ENCODE measurements at regions not wholly inside any gene's neighbourhood (a gene's known extent, or its start where the extent isn't known, plus 50 kb on each side); places are given as distances from the start of the nearest gene placed in this dataset.

DNA sequence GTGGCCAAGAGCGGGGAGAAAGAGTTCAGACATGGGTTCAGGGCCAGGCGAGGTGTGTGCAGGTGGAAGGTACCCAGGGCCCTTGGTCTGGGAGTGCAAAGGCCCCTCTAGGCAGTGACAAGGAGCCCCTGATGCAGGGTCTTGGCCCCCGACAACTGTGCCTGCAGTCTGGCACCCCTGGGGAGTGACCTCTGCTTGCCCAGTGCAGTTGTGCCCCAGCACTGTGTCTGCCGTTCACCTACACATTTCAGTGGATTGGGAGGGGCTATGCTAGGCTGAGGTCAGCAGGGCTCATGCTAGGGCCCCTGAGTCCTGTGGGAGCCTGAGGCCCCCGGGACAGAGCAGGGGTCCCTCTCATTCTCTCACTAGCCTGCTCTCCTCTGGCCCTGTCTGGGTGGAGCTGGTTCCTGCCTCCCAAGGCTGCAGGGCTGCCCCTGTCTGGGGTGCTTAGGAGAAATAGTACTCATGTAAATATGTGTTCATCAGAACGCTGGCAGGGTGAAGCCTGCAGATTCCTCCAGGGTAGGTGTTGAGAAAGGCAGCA, 550.4 kb downstream of the TCERG1L start:
- Mint-ChIP-seq H3K27ac (no peak overlapping the region), H3K36me3 (ENCODE audit: low read depth) (no peaks in the 10 kb centered on the region)

DNA sequence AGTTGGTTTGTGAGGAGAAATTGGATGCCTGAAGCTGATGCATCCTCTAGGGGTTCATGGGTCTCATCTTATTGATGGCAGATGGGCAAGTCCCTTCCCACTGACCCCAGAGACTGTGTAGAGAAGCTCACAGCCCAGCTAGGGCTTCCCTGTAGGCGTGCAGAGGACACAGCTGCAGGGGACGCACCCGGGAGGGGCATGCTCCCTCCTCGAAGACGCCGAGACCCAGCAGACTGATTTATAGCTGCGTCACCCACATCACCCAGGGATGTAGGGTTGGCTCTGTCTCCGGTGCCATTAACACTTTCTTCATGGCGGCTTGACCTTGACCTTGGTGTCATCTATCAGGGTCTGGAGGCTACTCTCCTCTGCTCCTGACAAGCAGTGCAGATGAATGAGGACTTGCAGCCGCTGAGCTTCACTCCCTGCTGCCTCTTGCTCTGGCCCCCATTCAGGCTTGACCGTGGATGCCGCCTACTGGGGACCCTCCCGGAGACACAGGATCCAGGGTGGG, 549.7 kb downstream of the TCERG1L start:
- Mint-ChIP-seq H3K9me3 (no peaks in the 10 kb centered on the region), H3K4me1 (ENCODE audit: low read depth) (no peaks in the 10 kb centered on the region), H3K4me3 (no peak overlapping the region), H3K27ac (no peak overlapping the region), H3K36me3 (ENCODE audit: low read depth) (no peaks in the 10 kb centered on the region), H3K27me3 (ENCODE audit: low read depth) (no peaks in the 10 kb centered on the region)
- DNase-seq: no peak
- CTCF ChIA-PET: no interaction called here
- intact Hi-C loops (cut with micrococcal nuclease): no loop called here

More for the DNA sequence above, 550.4 kb downstream of the TCERG1L start:
- DNase-seq: no peak
- Mint-ChIP-seq H3K27me3 (ENCODE audit: low read depth) (no peaks in the 10 kb centered on the region), H3K4me1 (ENCODE audit: low read depth) (no peaks in the 10 kb centered on the region), H3K4me3 (no peak overlapping the region), H3K9me3 (no peaks in the 10 kb centered on the region)
- CTCF ChIA-PET: no interaction called here
- intact Hi-C loops (cut with micrococcal nuclease): no loop called here

DNA sequence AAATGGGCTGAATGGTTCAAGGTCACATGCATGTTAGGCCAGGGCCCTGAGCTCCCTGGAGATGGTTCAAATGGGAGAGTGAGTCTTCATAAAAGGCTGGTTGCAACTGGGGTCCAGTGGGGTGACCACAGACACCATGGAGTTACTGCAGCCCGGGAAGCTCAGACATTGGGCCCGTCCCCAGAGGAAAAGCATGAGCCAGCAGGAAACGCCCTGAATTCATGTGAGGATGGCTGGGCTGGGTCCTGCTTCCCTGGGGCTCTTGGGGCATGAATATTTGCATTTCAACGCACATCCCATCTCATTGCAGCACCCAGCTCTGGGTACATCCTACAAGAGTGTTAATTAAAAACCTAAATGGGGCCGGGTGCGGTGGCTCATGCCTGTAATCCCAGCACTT, 549.0 kb downstream of the TCERG1L start:
- CTCF ChIA-PET: no interaction called here
- intact Hi-C loops (cut with micrococcal nuclease): no loop called here
- no peaks in the 10 kb centered on the region for H3K36me3 Mint-ChIP-seq (ENCODE audit: low read depth)
- H3K27ac Mint-ChIP-seq: no peak overlapping the region
- no peaks in the 10 kb centered on the region for H3K9me3 Mint-ChIP-seq
- no peaks in the 10 kb centered on the region for H3K27me3 Mint-ChIP-seq (ENCODE audit: low read depth)
- no peak for DNase-seq
- H3K4me3 Mint-ChIP-seq: no peak overlapping the region
- H3K4me1 Mint-ChIP-seq (ENCODE audit: low read depth): no peaks in the 10 kb centered on the region

DNA sequence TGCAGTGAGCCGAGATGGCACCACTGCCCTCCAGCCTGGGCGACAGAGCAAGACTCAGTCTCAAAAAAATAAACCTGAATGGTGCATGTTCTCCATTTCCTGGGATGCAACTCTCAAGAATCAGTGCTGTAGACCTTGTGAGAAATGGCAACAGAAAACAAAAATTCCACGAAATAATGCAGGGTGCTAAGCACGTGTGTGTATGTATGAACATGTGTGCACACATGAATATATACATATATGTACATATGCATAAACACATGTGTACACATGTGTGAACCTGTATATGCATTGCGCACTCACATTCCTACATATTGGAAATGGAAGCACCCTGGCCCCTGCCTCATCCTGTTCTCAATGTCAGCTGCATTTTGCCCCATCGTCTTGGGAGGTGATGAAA, 548.5 kb downstream of the TCERG1L start:
- no peak overlapping the region for H3K27ac Mint-ChIP-seq
- no peak overlapping the region for H3K4me3 Mint-ChIP-seq
- CTCF ChIA-PET: no interaction called here
- H3K27me3 Mint-ChIP-seq (ENCODE audit: low read depth): no peaks in the 10 kb centered on the region
- no peaks in the 10 kb centered on the region for H3K4me1 Mint-ChIP-seq (ENCODE audit: low read depth)
- H3K36me3 Mint-ChIP-seq (ENCODE audit: low read depth): no peaks in the 10 kb centered on the region
- H3K9me3 Mint-ChIP-seq: peaks cover 3% of the 10 kb centered on the region
- intact Hi-C loops (cut with micrococcal nuclease): no loop called here
- no peak for DNase-seq

DNA sequence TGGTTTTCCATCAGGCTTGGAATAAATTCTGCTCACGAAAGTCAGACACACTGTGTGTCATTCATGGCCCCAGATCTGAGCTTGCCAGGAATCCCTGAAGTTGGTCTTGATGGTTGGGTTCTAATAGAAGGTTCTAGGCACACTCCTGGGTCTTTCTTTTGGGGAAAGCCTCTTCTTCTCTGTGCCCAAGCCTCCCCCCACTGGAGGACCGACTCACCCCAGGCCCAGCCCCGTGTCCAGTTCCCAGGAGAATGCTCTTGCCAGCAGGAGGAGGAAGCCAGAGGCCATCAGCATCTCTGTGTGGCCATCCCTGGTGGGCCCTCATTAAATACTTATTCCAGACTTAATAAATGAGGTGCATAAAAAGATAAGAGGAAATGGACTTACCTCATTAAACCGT, 548.0 kb downstream of the TCERG1L start:
- no peak for DNase-seq
- H3K9me3 Mint-ChIP-seq: peaks cover 7% of the 10 kb centered on the region
- H3K27me3 Mint-ChIP-seq (ENCODE audit: low read depth): no peaks in the 10 kb centered on the region
- no peaks in the 10 kb centered on the region for H3K36me3 Mint-ChIP-seq (ENCODE audit: low read depth)
- intact Hi-C loops (cut with micrococcal nuclease): no loop called here
- no peak overlapping the region for H3K4me3 Mint-ChIP-seq
- no peaks in the 10 kb centered on the region for H3K4me1 Mint-ChIP-seq (ENCODE audit: low read depth)
- CTCF ChIA-PET: no interaction called here
- no peak overlapping the region for H3K27ac Mint-ChIP-seq

DNA sequence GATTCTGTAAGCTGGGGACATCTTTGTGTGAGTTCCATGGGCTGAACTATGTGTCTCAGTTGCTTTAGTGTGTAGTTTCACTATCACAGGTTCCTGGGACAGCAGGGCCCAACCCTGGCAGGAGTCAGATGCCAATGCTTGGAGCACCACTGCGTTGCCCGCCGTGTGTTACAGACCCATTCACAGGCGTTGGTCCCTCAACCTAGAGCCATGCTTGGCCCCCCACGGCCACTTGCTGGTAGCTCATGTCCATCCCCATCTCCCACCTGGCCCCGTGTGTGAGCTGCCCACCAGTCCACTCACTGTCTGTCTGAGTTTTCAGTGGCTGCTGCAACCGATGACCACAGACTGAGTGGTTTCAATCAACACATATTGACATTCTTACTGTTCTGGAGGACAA, 546.9 kb downstream of the TCERG1L start:
- Mint-ChIP-seq H3K27ac (no peak overlapping the region), H3K36me3 (ENCODE audit: low read depth) (no peaks in the 10 kb centered on the region), H3K4me3 (no peak overlapping the region), H3K9me3 (peaks cover 7% of the 10 kb centered on the region), H3K4me1 (ENCODE audit: low read depth) (no peaks in the 10 kb centered on the region), H3K27me3 (ENCODE audit: low read depth) (no peaks in the 10 kb centered on the region)
- CTCF ChIA-PET: interaction anchor here (1.2 kb wide), 1 partner anchor 18 kb away, joined by 3 read pairs; no protein-coding TSS in a partner anchor
- no peak for DNase-seq
- intact Hi-C loops (cut with micrococcal nuclease): no loop called here

DNA sequence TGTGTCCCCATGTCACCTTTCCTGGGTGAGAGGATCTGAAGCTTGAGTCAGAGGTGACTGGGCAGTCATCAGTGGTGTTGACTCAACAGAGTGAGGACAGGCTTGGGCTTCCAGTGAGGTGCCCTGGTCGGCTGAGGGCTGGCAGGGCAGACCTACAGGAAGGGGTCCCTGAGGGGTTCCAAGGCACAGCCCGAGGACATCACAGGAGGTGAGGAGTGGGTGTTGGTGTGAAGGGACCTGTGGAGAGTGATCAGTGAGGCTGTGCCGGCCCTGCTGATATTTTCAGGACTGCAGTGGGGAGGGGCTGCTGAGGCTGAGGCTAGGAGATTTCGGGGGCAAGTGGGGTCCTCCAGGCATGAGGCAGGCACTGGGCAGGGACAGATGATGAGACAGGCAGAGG, 545.5 kb downstream of the TCERG1L start:
- Mint-ChIP-seq H3K27me3 (ENCODE audit: low read depth) (no peaks in the 10 kb centered on the region), H3K4me3 (no peak overlapping the region), H3K4me1 (ENCODE audit: low read depth) (no peaks in the 10 kb centered on the region), H3K9me3 (peaks cover 7% of the 10 kb centered on the region), H3K27ac (no peak overlapping the region), H3K36me3 (ENCODE audit: low read depth) (no peaks in the 10 kb centered on the region)
- CTCF ChIA-PET: interaction anchor here (1.2 kb wide), 1 partner anchor 19 kb away, joined by 3 read pairs; no protein-coding TSS in a partner anchor
- no peak for DNase-seq
- intact Hi-C loops (cut with micrococcal nuclease): no loop called here

DNA sequence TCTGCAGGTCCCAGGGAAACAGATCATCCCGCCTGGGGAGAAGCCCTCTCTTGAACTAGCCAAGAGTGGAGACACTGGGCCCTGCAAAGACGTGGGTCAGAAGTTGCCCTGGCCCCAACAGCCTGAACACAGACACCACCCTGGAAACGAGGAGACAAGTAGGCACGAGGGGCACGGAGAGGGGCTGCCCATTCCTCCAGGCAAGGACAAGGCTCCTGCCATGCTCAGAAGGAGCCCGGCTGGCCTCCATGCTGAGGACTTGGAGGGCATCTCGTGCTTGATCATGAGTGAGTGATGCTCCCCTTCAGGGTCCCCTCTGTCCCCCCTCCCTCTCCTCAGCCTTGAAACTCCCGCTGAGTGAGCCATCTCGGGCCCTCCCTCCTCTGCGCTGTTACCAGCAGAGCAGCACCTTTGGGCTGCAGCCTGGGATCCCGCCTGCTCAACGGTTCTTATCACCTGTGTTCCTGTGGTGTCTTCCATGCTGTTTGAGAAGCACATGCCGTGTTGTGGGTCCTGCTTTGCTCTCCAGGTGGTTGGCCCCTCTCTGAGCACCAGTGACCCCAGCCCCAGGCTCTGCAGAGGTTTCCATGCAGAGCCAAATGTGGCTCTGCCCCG, 544.3 kb downstream of the TCERG1L start:
- no peaks in the 10 kb centered on the region for H3K4me1 Mint-ChIP-seq (ENCODE audit: low read depth)
- H3K4me3 Mint-ChIP-seq: no peak overlapping the region
- DNase-seq: no peak
- H3K9me3 Mint-ChIP-seq: peaks cover 7% of the 10 kb centered on the region
- CTCF ChIA-PET: no interaction called here
- no peak overlapping the region for H3K27ac Mint-ChIP-seq
- no peaks in the 10 kb centered on the region for H3K36me3 Mint-ChIP-seq (ENCODE audit: low read depth)
- H3K27me3 Mint-ChIP-seq (ENCODE audit: low read depth): no peaks in the 10 kb centered on the region
- intact Hi-C loops (cut with micrococcal nuclease): no loop called here

DNA sequence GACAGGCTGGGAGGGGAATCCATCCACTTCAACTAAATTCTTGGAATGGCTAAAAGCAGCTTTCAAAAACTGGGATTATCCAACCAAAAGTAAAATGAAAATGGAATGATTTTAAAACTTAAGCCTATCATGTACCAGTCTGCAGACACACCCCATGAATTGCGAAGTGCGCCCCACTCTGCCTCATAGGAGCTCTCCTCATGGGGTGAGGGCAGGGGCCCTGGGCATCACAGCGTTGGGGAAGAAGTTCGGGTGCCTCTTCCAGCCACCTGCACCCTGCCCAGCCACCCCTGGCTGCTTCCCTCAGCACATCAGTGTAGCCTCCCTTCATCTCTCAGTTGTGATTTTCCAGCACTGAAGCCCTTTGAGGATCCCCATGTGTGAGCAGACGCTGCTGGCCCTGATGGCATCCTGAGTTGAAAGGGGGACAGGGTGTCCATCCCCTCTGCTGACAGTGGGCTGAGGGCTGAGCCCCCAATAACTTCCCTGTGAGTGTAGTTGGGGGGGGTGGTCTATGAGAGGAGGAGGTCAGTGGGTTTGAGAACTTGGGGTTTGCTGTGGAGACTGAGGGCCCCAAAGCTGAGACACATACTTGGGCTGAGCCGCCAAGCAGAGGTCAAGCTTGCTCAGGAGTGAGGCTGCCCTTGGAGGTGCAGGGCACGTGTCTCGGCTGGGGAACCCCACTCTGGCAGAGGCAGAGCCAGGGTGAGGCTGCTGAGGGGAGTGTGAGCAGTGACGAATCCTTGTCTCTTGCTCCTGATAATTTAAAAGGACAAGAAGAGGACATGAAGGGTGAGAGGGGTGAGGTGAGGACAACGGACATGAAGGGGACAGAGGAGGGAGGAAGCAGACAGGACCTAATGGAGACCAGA, 542.1 kb downstream of the TCERG1L start:
- H3K4me1 Mint-ChIP-seq (ENCODE audit: low read depth): no peaks in the 10 kb centered on the region

DNA sequence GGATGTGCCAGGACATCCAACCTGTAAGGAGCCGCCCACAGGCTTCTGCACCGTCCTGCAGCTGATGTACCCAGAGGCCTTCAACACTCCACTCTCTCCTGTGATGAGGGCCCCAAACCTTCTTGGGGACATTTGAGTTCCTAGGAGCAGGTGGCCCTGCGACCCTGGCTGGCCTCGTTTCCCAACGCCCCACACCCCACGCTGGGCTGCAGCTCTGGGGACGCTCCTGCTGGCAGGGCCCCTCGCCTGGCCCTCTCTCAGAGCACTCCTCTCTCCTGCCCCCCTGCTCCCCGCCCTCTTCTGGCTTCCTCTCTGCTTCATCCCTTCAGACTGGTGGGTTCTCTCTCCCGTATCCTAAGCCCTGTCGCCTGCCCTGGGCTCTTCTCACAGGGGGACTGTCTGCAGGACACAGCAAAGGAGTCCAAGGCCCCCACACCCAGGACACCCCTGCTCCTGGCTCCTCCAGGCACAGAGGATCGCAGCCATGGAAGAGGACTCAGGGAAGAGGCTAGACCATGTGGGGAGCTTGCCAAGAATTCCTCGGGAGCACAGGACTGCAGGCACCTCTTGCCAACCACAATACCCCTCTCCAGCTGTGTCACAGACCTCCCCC, 541.4 kb downstream of the TCERG1L start:
- H3K36me3 Mint-ChIP-seq (ENCODE audit: low read depth): no peaks in the 10 kb centered on the region
- H3K27ac Mint-ChIP-seq: no peak overlapping the region
- no peak overlapping the region for H3K4me3 Mint-ChIP-seq
- no peaks in the 10 kb centered on the region for H3K4me1 Mint-ChIP-seq (ENCODE audit: low read depth)
- H3K27me3 Mint-ChIP-seq (ENCODE audit: low read depth): peaks cover 3% of the 10 kb centered on the region
- no peak for DNase-seq
- CTCF ChIA-PET: no interaction called here
- intact Hi-C loops (cut with micrococcal nuclease): no loop called here
- H3K9me3 Mint-ChIP-seq: peaks cover 7% of the 10 kb centered on the region

More for the DNA sequence above, 542.1 kb downstream of the TCERG1L start:
- intact Hi-C loops (cut with micrococcal nuclease): no loop called here
- Mint-ChIP-seq H3K4me3 (no peak overlapping the region), H3K27ac (no peak overlapping the region), H3K27me3 (ENCODE audit: low read depth) (peaks cover 3% of the 10 kb centered on the region), H3K36me3 (ENCODE audit: low read depth) (no peaks in the 10 kb centered on the region), H3K9me3 (peaks cover 7% of the 10 kb centered on the region)
- CTCF ChIA-PET: no interaction called here
- DNase-seq: no peak

DNA sequence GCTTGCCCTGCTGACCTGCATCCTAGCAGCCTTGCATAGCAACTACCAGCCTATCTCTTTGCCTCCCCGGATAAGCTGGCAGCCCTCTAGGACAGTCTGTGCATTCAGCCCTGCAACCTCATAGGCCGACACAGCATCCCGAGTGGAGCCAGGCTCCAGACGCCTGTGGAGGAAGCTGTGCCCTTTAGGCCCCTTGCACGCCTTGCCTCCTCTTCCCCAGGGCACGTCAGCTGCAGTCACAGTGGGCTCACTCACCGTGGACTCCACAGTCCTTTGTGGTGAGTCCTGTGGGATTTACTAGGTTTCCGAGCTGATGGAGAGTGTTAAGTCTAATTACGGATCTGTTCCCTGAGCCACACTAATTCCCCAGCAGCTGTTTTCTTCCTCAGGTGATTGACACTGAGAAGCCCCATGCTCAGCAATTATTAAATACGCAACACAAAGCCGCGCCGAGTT, 540.0 kb downstream of the TCERG1L start:
- H3K9me3 Mint-ChIP-seq: peaks cover 7% of the 10 kb centered on the region
- H3K4me3 Mint-ChIP-seq: no peak overlapping the region
- CTCF ChIA-PET: no interaction called here
- H3K27me3 Mint-ChIP-seq (ENCODE audit: low read depth): peaks cover 3% of the 10 kb centered on the region
- intact Hi-C loops (cut with micrococcal nuclease): no loop called here
- DNase-seq: no peak
- no peak overlapping the region for H3K27ac Mint-ChIP-seq
- no peaks in the 10 kb centered on the region for H3K4me1 Mint-ChIP-seq (ENCODE audit: low read depth)
- no peaks in the 10 kb centered on the region for H3K36me3 Mint-ChIP-seq (ENCODE audit: low read depth)

DNA sequence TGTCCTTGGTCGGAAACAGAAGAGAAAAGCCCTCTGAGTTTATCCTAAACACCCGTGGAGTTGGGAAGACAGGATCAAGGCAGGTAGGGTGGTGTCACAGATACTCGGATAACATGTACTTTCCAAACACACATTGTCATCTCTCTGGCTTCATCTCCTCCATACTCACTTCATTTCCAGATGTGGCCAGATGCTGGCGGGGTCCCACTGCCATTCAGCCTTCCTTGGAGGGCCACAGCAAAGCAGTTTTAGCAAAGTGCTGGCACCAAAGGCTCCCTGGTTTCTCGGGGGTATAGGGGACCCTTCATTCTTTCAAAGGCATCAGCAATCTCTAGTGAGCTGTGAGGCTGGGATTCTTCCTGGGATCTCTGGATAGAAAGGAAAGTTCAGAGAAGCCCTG, 539.5 kb downstream of the TCERG1L start:
- intact Hi-C loops (cut with micrococcal nuclease): no loop called here
- Mint-ChIP-seq H3K4me1 (ENCODE audit: low read depth) (no peaks in the 10 kb centered on the region), H3K27ac (no peak overlapping the region), H3K27me3 (ENCODE audit: low read depth) (peaks cover 3% of the 10 kb centered on the region), H3K36me3 (ENCODE audit: low read depth) (no peaks in the 10 kb centered on the region), H3K4me3 (no peak overlapping the region), H3K9me3 (peaks cover 7% of the 10 kb centered on the region)
- no peak for DNase-seq
- CTCF ChIA-PET: no interaction called here
